SU-DHL-6 (cell line): ENCODE measurements at regions not wholly inside any gene's neighbourhood (a gene's known extent, or its start where the extent isn't known, plus 50 kb on each side); places are given as distances from the start of the nearest gene placed in this dataset.

ENCODE experiments used
- H2AFZ ChIP-seq: fragments of 200-600 bp; sonication (generic); 2 replicates; pipeline ENCODE4 v1.6.1; 2014; ENCODE audit warnings: low read depth, mild to moderate bottlenecking, moderate library complexity, mixed read lengths, antibody characterized with exemption, low read length; ENCODE audit not compliant: severe bottlenecking
- H3F3A ChIP-seq: fragments of 200-600 bp; shearing (Covaris generic); 2 replicates; pipeline ENCODE4 v1.6.0; 2016; ENCODE audit warnings: antibody characterized with exemption, mild to moderate bottlenecking; ENCODE audit not compliant: insufficient read depth
- H3K27ac ChIP-seq: fragments of 200-600 bp; sonication (generic); 2 replicates; pipeline ENCODE4 v1.5.1; 2016; ENCODE audit warnings: low read depth, mild to moderate bottlenecking, low read length, moderate library complexity, mixed read lengths
- H3K27me3 ChIP-seq: fragments of 200-600 bp; sonication (generic), shearing (Covaris generic); 2 replicates; pipeline ENCODE4 v1.6.0; 2014; ENCODE audit warnings: mild to moderate bottlenecking, low read length
- H3K36me3 ChIP-seq: fragments of 200-600 bp; sonication (generic); 2 replicates; pipeline ENCODE4 v1.6.1; 2014; ENCODE audit warnings: mild to moderate bottlenecking, low read length, mixed read lengths
- H3K4me2 ChIP-seq: fragments of 300-600, 200-600 bp; shearing (Covaris generic), sonication (generic); 2 replicates; pipeline ENCODE4 v1.6.0; 2014; ENCODE audit warnings: low read length, low read depth, mild to moderate bottlenecking; ENCODE audit not compliant: poor library complexity, severe bottlenecking
- H3K4me3 ChIP-seq: fragments of 200-600 bp; sonication (generic); 2 replicates; pipeline ENCODE4 v1.5.1; 2014; ENCODE audit warnings: antibody characterized with exemption, low read length, mild to moderate bottlenecking, mixed read lengths; ENCODE audit not compliant: insufficient read depth, poor library complexity, severe bottlenecking
- H3K79me2 ChIP-seq: fragments of 200-600 bp; sonication (generic); 2 replicates; pipeline ENCODE4 v1.6.1; 2014; ENCODE audit warnings: mild to moderate bottlenecking, low read length, moderate library complexity; ENCODE audit not compliant: insufficient read depth
- H3K9ac ChIP-seq: fragments of 200-600 bp; sonication (generic); 2 replicates; pipeline ENCODE4 v1.7.0; 2014; ENCODE audit warnings: mild to moderate bottlenecking, low read length
- H3K9me2 ChIP-seq: fragments of 200-600 bp; sonication (generic); replicated peaks from 2 replicates; pipeline ENCODE4 v1.6.1; 2014; ENCODE audit warnings: low read length; ENCODE audit not compliant: insufficient read depth
- H3K9me3 ChIP-seq: fragments of 200-600 bp; sonication (generic); 2 replicates; pipeline ENCODE4 v1.6.1; 2014; ENCODE audit warnings: low read length, mixed read lengths; ENCODE audit not compliant: insufficient read depth
- H4K20me1 ChIP-seq: fragments of 200-600 bp; sonication (generic); 2 replicates; pipeline ENCODE4 v1.6.1; 2014; ENCODE audit warnings: low read depth, mild to moderate bottlenecking, antibody characterized with exemption, low read length, moderate library complexity, mixed read lengths
- EZH2phosphoT487 ChIP-seq: fragments of 200-600 bp; sonication (generic), shearing (Covaris generic); conservative IDR thresholded peaks from 2 replicates; pipeline ENCODE4 v1.6.1; 2018; ENCODE audit warnings: mild to moderate bottlenecking, antibody characterized with exemption, low read length, moderate library complexity, mixed read lengths
- TF ChIP-seq, protein P1 (sequence below): fragments of 200-600 bp; sonication (generic); IDR thresholded peaks from one replicate; pipeline ENCODE4 v1.5.1; 2017; ENCODE audit warnings: antibody characterized with exemption, mild to moderate bottlenecking, low read length, moderate library complexity; ENCODE audit not compliant: insufficient read depth, poor library complexity, severe bottlenecking

DNA sequence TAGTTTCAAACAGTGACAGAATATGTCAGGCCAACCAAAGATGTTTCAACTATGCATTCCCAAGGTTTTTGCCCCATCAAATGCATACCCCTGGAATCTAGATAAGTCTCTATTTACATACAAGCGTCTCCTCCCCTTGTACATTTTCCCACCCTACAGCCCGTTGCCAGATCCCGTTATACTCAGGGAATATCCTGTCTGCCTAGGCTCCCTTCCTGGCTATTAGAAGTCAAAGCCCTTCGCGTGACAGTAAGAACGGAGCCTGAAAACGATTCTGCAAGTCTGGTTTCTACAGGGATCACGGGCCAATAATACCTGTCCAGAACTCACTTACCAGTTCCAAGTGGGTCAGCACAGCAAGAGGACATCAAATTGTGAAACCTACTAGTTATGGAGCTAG lies 134.8 kb downstream of the LACC1 start:
- no peaks in the 10 kb centered on the region for H4K20me1 ChIP-seq
- no peak overlapping the region for H2AFZ ChIP-seq
- H3K9me2 ChIP-seq: no peaks in the 10 kb centered on the region
- H3F3A ChIP-seq: no peaks in the 10 kb centered on the region
- TF ChIP-seq EZH2phosphoT487: no peak
- TF ChIP-seq, protein P1, sequence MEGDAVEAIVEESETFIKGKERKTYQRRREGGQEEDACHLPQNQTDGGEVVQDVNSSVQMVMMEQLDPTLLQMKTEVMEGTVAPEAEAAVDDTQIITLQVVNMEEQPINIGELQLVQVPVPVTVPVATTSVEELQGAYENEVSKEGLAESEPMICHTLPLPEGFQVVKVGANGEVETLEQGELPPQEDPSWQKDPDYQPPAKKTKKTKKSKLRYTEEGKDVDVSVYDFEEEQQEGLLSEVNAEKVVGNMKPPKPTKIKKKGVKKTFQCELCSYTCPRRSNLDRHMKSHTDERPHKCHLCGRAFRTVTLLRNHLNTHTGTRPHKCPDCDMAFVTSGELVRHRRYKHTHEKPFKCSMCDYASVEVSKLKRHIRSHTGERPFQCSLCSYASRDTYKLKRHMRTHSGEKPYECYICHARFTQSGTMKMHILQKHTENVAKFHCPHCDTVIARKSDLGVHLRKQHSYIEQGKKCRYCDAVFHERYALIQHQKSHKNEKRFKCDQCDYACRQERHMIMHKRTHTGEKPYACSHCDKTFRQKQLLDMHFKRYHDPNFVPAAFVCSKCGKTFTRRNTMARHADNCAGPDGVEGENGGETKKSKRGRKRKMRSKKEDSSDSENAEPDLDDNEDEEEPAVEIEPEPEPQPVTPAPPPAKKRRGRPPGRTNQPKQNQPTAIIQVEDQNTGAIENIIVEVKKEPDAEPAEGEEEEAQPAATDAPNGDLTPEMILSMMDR: no peak
- no peaks in the 10 kb centered on the region for H3K27me3 ChIP-seq
- H3K4me3 ChIP-seq: no peak overlapping the region
- H3K9me3 ChIP-seq: no peaks in the 10 kb centered on the region
- no peak overlapping the region for H3K9ac ChIP-seq
- no peak overlapping the region for H3K27ac ChIP-seq
- H3K79me2 ChIP-seq: no peaks in the 10 kb centered on the region
- no peak overlapping the region for H3K4me2 ChIP-seq
- H3K36me3 ChIP-seq: no peaks in the 10 kb centered on the region

DNA sequence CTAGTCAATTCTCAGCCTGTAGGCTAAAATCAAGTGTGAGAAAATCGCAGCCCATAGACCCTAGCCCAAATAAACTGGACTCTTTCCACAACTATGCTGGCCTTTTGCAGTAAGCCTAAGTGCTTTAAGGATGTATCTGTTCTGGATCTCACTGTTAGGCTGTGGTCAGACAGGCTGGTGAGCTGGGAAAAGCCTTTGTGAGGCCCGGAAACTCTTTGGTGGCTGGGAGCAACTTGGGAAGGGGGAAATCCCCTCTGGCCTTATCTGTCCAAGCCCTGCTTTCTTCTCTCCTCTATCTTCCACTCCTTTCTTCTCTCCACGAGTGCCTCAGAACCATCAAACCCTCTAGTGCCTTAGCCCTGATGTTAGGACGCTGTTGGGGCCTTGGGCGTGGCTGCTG lies 135.4 kb downstream of the LACC1 start:
- no peaks in the 10 kb centered on the region for H3K27me3 ChIP-seq
- no peaks in the 10 kb centered on the region for H3K79me2 ChIP-seq
- H3K4me3 ChIP-seq: no peak overlapping the region
- no peaks in the 10 kb centered on the region for H4K20me1 ChIP-seq
- no peak overlapping the region for H3K27ac ChIP-seq
- no peak overlapping the region for H3K4me2 ChIP-seq
- no peak overlapping the region for H3K9ac ChIP-seq
- no peak overlapping the region for H2AFZ ChIP-seq
- H3K9me3 ChIP-seq: no peaks in the 10 kb centered on the region
- no peaks in the 10 kb centered on the region for H3K9me2 ChIP-seq
- TF ChIP-seq, protein P1: no peak
- no peak for TF ChIP-seq EZH2phosphoT487
- H3F3A ChIP-seq: no peaks in the 10 kb centered on the region
- H3K36me3 ChIP-seq: no peaks in the 10 kb centered on the region

DNA sequence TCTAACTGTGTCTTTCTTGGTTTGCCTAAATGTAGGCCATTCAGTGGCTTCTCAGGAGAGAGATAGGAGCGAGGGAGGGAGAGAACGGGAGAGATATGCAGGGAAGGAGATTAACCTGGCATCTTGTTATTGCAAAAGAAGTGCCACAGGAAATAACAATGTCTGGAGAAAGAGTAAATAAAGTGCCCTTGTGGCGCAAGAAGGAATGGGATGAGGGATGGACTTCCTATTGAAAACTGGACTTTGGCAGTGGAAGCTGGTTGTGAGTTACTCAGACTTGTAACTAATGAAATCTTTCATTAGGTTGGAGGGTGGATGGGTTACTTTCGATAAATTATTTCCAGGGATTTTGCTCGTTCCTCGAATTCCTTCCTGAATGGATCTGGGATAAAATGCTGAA lies 136.1 kb downstream of the LACC1 start:
- no peak overlapping the region for H3K4me2 ChIP-seq
- H4K20me1 ChIP-seq: no peaks in the 10 kb centered on the region
- H3F3A ChIP-seq: no peaks in the 10 kb centered on the region
- H3K9me2 ChIP-seq: no peaks in the 10 kb centered on the region
- TF ChIP-seq, protein P1: no peak
- no peak for TF ChIP-seq EZH2phosphoT487
- H3K9ac ChIP-seq: no peak overlapping the region
- no peaks in the 10 kb centered on the region for H3K27me3 ChIP-seq
- no peak overlapping the region for H3K27ac ChIP-seq
- no peaks in the 10 kb centered on the region for H3K79me2 ChIP-seq
- H3K4me3 ChIP-seq: no peak overlapping the region
- H2AFZ ChIP-seq: no peak overlapping the region
- no peaks in the 10 kb centered on the region for H3K9me3 ChIP-seq
- no peaks in the 10 kb centered on the region for H3K36me3 ChIP-seq
